GM11168 (cell line): ENCODE measurements at regions not wholly inside any gene's neighbourhood (a gene's known extent, or its start where the extent isn't known, plus 50 kb on each side); places are given as distances from the start of the nearest gene placed in this dataset.

ENCODE experiments used
- in situ Hi-C: fragments of 300-500 bp; cut with MboI; formaldehyde crosslinking; loops from one replicate; pipeline ENCODE4 v1.12.0; 2022; ENCODE audit warnings: low sequenced_read_pairs; ENCODE audit not compliant: unreplicated experiment

- in situ Hi-C loops: loop anchor here (10.0 kb wide), 1 partner anchor 134 kb away; no protein-coding TSS in a partner anchor
These were observed 52.1 kb downstream of the MPP7 start for GRCh38 chr10:28250782-28251181.

- in situ Hi-C loops: loop anchor here (10.0 kb wide), 1 partner anchor 134 kb away; no protein-coding TSS in a partner anchor
These were observed 52.5 kb downstream of the MPP7 start for GRCh38 chr10:28250358-28250757.

- in situ Hi-C loops: no loop called here
These were observed 53.4 kb downstream of the MPP7 start for GRCh38 chr10:28249512-28249911.

DNA sequence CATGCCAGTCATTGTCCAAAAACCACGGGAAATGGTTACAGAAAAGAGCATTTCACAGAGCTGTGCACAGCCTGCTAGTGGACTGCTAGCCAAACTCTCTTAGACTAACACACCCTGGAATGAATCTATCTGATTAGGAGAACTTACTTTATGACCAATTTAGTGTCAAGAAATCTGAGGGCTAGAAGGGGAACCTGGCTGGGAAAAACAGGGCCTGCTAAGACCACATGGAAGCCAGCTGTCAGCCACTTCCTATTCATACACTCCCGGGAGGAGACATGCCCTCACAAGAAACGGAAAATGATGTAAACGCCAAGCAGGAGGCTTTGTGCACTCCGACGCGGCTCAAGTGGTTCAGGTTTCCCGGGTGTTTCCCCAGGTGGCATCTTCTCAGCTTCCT, 54.8 kb downstream of the MPP7 start:
- in situ Hi-C loops: no loop called here

DNA sequence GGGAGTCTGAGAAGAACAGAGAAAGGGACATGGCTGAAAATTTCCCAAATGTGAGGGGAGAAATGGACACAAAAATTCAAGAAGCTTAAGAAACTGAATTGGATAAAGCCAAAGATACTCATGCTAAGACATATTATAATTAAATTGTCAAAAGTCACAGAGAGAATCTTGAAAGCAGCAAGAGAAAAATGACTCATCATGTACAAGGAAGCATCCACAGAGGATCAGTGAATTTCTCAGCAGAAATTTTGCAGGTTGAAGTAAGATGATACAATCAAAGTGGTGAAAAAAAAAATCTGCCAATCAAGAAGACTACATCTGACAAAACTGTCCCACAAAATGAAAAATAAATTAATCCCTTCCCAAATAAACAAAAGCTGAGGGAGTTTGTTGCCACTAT, 56.8 kb downstream of the MPP7 start:
- in situ Hi-C loops: no loop called here

- in situ Hi-C loops: no loop called here
These were observed 58.9 kb downstream of the MPP7 start for GRCh38 chr10:28243923-28244322.

- in situ Hi-C loops: no loop called here
These were observed 60.2 kb downstream of the MPP7 start for GRCh38 chr10:28242555-28243204.

- in situ Hi-C loops: no loop called here
These were observed 61.0 kb downstream of the MPP7 start for GRCh38 chr10:28241741-28242399.

GRCh38 chr10:28240400-28240799, 62.5 kb downstream of the MPP7 start:
- in situ Hi-C loops: no loop called here

- in situ Hi-C loops: no loop called here
These were observed 66.3 kb downstream of the MPP7 start for GRCh38 chr10:28236591-28236990.

GRCh38 chr10:28220811-28221210, 82.1 kb downstream of the MPP7 start:
- in situ Hi-C loops: no loop called here

DNA sequence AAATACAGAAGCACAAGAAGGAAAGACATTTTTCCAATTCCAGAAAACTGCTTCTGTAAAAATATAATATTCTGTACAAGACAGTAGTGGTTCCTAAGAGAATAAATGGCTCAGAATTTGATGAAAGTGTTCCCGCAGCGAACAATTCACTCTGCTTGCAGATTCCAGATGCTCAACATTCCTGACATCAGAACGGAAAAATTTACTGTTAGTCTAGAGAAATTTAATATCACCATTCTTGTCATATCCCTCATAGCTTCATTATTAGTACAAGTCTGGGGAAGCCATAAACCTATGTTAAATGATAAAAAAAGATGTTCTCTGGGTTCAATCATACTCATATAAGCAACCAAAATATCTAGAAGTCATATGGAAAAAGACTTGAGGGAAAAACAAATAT, 83.6 kb downstream of the MPP7 start:
- in situ Hi-C loops: no loop called here

DNA sequence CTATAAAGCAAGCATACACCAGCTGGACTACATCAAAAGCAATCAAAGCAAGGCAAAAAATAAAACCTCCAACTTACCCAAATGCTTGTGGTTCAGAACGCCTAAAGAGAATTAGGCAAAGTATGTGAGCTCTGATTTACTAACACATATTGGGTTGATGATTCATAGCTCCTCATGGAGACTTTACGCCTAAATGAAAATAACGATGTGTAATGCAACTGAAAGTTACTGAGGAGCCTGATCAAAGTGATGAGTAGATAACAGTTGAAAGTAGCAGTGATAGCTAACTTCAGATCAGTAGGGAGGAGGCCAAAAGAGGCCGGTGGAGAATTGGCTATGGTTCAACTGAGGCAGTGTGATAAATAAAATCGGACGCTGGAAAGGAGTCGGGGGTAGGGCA, 85.0 kb downstream of the MPP7 start:
- in situ Hi-C loops: no loop called here

- in situ Hi-C loops: no loop called here
These were observed 86.9 kb downstream of the MPP7 start for GRCh38 chr10:28215930-28216329.

DNA sequence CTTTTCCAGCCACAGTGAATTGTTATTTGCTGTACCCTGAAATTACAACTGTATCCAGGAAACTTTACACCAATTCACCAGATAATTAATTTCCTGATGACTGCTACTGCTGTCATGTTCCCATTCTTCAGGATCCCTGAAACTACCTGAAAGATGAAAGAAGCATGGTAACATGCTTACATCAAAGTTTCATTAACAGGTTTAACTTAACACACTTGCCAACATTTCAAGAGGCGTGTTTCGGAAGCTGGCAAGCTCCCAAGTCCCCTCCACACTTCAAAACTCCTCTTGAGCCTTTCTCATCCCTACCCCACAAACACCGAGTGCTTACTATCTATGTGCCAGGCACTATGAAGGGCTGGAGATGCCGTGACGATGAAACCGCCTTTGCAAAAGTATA, 88.6 kb downstream of the MPP7 start:
- in situ Hi-C loops: no loop called here

DNA sequence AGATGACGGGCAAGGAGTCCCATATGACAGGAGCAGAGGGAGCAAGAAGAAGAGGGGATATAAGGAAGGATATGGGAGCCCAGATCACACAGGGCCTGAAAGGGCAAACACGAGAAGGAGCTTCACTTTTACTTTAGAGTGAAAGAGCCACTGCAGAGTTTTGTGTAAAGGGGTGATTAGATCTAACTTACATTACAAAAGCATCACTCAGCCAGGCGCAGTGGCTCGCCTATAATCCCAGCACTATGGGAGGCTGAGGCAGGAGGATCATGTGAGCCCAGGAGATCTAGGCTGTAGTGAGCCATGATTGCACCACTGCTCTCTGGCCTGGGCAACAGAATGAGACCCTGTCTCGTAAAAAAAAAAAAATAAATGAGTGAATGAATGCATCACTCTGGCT, 91.1 kb downstream of the MPP7 start:
- in situ Hi-C loops: no loop called here

DNA sequence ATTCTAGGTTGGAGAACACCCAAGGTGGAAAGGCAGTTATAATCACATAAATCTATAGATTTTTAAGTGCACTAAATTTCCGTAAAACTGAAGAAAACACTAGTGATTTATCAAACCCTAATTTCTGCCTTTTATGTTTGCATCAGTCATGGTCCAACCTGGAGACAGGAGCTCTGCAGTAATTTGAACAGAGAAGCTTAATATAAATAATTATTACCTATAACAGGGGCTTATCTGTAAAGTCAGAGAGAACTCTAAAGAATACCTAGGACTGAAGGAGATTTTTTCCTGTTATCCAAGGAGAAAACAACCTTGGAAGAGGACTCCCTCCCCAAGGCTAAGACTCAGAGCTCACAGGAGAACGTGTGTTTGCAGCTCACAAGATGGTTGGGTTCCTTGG, 95.1 kb downstream of the MPP7 start:
- in situ Hi-C loops: no loop called here

- in situ Hi-C loops: no loop called here
These were observed 99.9 kb downstream of the MPP7 start for GRCh38 chr10:28202941-28203352.

- in situ Hi-C loops: no loop called here
These were observed 101.2 kb downstream of the MPP7 start for GRCh38 chr10:28201410-28202400.

GRCh38 chr10:28200775-28201174, 102.1 kb downstream of the MPP7 start:
- in situ Hi-C loops: no loop called here

GRCh38 chr10:28199941-28200340, 102.9 kb downstream of the MPP7 start:
- in situ Hi-C loops: loop anchor here (25.0 kb wide), 1 partner anchor 463 kb away; the partner anchor contains the start of gene MKX
